ENCODE measurements at regions not wholly inside any gene's neighbourhood (a gene's known extent, or its start where the extent isn't known, plus 50 kb on each side); places are given as distances from the start of the nearest gene placed in this dataset.

DNA sequence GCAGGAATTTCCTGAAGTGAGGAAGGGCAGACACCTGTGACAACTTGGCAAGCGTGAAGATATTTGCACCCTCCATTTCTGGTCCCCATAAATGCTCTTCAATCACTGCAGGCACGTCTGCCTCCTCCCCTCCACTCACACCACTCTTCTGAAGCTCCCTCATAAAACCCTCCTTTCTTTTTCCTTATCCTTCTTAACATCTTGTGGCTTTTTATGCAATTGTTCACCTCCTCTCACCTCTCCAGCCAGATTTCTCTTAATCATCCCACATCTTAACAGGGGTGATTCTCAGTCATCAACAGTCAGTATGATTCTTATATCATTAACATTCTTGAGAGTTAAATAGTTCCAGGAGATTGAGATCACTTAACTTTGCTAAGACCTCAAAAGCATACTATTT lies 277.4 kb downstream of the SPRY1 start:
- TF ChIP-seq CTCF (IDR thresholded peaks at IDR 0.05), result no peak
- no peak for TF ChIP-seq ZFX (IDR thresholded peaks at IDR 0.05; ENCODE audit: borderline replicate concordance)

All from 22Rv1 (cell line).